HG02870 (cell line): ENCODE measurements at regions not wholly inside any gene's neighbourhood (a gene's known extent, or its start where the extent isn't known, plus 50 kb on each side); places are given as distances from the start of the nearest gene placed in this dataset.
"Not testable (repeated sequence)": the region's sequence is repeated elsewhere in the genome, so short reads cannot be mapped to it uniquely, and the experiment has no call there.

Source experiments
- ATAC-seq: cut with Tn5 transposase; IDR thresholded peaks from one replicate; pipeline ENCODE4 v1.9.1; 2021; ENCODE audit warnings: mild to moderate bottlenecking, moderate library complexity; ENCODE audit not compliant: unreplicated experiment

- ATAC-seq: no peak
Measured at GRCh38 chr13:112219740-112220139, 152.8 kb downstream of the SOX1 start.

- no peak for ATAC-seq
Measured at GRCh38 chr13:112220296-112220875, 153.4 kb downstream of the SOX1 start.

- ATAC-seq: no peak
Measured at GRCh38 chr13:112220925-112221324, 154.0 kb downstream of the SOX1 start.

DNA sequence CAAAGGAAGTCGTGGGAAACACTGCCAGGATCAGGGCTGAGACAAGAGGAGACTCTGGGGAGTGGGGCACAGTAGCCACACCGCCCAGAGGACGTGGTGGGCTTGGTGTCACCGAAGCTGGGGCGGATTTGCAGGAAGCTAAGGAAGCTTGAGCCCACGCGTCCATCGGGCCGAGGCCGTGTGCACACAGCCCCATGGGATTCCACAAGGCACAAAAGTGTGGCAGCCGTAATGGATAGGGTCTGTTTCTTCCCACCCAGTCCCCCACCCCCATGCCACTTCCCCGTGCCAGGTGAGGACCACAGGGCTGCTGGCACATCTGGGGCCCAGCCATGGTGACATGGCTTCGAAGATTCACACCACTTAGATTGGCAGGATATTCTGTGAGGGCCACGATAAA lies 153.2 kb upstream of the SPACA7 start:
- no peak for ATAC-seq

DNA sequence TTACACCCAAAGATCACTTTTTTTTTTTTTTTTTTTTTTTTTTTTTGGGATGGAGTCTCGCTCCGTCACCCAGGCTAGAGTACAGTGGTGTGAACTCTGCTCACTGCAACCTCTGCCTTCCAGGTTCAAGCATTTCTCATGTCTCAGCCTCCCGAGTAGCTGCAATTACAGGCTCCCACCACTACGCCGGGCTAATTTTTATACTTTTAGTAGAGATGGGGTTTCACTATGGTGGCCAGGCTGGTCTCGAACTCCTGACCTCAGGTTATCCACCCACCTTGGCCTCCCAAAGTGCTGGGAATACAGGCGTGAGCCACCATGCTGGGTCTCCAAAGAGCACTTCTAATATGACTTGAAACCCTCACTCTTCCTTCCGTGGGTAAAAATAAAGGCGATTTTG lies 152.2 kb upstream of the SPACA7 start:
- not testable (repeated sequence) for ATAC-seq

DNA sequence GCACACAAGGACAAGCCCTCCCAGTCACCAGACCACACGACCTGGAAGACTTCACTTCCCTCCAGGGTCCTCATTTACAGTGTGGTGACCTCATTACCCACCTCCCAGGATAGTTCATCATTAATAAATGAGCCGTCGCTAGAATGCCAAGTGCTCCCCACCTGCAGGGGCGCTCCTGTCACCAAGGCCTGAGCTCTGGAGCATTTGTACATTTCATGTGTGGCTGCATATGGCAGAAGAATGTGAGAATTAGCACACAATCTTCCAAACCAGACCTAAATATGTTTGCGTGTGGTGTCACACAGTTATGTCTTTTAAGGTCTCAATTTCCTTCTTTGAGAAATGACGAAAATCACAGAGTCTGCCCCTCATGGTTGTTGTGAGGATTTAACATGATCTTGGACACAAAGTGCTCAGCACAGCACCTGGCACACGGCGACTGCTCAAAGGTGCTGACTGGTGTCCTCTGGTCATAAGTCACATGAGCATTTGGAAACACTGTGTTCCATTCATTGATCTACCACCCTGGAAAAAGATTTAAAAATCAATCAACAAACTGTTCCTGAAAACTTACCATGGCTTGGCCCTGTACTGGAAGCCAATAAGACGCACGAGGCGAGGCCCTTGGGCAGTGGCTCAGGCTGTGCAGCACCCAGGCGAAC lies 150.6 kb upstream of the SPACA7 start:
- ATAC-seq: no peak

DNA sequence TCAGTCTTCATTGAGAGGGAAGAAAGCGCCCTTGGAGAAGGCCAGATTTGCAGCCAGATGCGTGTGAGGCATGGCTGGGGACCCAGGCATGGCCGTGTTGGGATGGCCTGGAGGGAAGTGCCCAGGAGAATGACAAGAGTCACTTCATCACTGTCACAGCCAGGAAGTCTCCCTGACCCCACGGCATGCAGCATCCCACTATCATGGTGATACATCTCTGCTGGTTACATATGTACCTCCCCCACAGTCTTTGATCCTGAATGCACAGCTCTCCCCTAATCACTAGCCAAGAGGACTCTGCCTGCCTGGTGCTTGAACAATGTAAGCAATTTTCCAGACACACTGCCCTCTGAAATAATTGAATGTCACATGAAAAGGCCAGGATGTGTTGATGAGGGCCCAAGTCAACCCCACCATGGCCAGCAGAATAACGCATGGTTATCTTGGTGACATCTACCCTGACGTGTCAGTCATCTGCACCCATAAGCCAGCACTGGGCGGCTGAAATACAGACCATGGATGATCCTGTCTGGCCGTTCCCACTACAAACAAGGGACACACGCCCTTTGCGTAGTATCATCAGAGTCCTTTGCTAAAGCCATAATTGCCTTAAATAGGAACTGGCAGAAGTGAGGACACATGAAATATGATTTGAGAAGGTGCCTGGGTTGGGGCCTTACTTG lies 149.7 kb upstream of the SPACA7 start:
- ATAC-seq: no peak

- ATAC-seq: no peak
Measured at GRCh38 chr13:112227031-112227430, 149.1 kb upstream of the SPACA7 start.

GRCh38 chr13:112229445-112229844 lies 146.7 kb upstream of the SPACA7 start:
- no peak for ATAC-seq

DNA sequence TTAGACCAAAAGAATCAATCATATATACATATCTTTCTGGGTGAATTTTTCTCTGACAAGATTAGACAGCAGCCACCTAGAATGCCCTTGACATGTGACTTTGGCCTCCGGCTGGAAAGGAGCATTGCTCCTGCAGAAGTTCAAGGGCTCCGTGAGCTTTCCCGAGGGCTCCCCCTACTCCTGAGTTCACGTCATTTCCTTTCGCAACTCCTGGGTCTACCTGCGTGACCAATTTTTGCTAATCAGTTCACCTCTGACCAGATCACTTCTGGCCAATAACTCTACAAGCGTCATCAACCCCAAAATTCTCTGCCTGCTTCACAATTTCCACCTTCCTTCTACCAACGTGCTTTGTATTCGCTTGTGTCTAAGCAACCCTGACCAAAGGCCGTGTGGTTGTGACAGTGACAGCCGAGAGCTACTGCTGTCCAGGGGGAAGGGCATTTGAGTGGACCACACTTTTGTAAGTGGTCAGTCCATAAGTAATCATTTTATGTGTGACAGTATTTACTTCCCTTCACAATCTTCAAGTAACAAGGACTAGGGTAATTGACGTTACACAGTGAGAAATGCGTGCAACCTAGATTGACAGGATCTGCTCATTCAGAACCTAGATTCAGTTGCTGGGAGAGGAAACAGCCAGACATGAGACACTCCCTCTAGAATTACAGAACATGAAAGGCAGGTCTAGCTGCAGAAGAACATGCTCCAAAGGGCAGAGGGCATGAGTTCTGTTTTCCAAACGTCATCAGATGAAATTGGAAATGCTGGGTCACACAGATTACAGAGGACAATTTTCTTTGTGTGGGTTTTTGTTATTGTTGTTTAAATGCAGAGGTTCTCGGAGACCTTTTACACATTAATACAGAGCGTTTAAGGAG lies 145.9 kb upstream of the SPACA7 start:
- ATAC-seq: no peak

GRCh38 chr13:112231451-112232083 lies 144.6 kb upstream of the SPACA7 start:
- ATAC-seq: no peak

GRCh38 chr13:112233256-112233655 lies 142.9 kb upstream of the SPACA7 start:
- no peak for ATAC-seq

GRCh38 chr13:112233716-112234115 lies 142.4 kb upstream of the SPACA7 start:
- no peak for ATAC-seq

GRCh38 chr13:112234131-112234875 lies 141.9 kb upstream of the SPACA7 start:
- ATAC-seq: no peak

GRCh38 chr13:112236016-112236415 lies 140.1 kb upstream of the SPACA7 start:
- ATAC-seq: no peak

GRCh38 chr13:112236539-112237197 lies 139.5 kb upstream of the SPACA7 start:
- no peak for ATAC-seq

- ATAC-seq: no peak
Measured at GRCh38 chr13:112238436-112238995, 137.6 kb upstream of the SPACA7 start.

DNA sequence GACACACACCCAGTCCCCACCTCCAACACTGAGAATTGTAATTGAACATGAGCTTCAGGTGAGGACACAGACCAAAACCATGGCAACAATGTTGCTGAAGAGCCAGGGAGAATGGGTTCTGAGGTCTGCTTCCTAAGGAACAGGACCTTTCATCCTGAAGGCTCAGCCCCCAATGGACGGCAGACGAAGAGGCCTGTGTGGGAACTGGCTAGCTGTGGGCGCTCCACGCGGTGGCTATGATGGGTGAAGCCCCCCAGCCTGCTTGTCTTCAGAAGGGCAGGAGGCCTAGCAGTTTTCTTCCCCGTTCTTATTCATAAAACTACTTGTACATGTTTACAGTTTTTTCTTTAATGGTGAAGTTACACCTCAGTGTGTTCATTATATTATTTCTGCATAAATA lies 136.1 kb upstream of the SPACA7 start:
- ATAC-seq: no peak

- ATAC-seq: no peak
Measured at GRCh38 chr13:112241288-112241687, 134.9 kb upstream of the SPACA7 start.
